OCI-LY1 (cell line): ENCODE measurements at regions not wholly inside any gene's neighbourhood (a gene's known extent, or its start where the extent isn't known, plus 50 kb on each side); places are given as distances from the start of the nearest gene placed in this dataset.

Experiments used
- CTCF ChIP-seq: fragments of 200-600 bp; sonication (generic), shearing (Covaris generic); IDR thresholded peaks from 2 replicates; pipeline ENCODE4 v1.5.1; 2017; ENCODE audit warnings: mild to moderate bottlenecking, antibody characterized with exemption, low read length, moderate library complexity, mixed read lengths
- EZH2 ChIP-seq: fragments of 200-600 bp; sonication (generic), shearing (Covaris generic); IDR thresholded peaks from 2 replicates; pipeline ENCODE4 v1.8.0; 2017; ENCODE audit warnings: borderline replicate concordance, mixed run types, mild to moderate bottlenecking, antibody characterized with exemption, low read length, moderate library complexity, mixed read lengths

GRCh38 chr6:26257272-26257671 is 107.7 kb upstream of the BTN3A2 start:
- TF ChIP-seq CTCF (no peak), EZH2 (no peak)
